ENCODE measurements at regions not wholly inside any gene's neighbourhood (a gene's known extent, or its start where the extent isn't known, plus 50 kb on each side); places are given as distances from the start of the nearest gene placed in this dataset.

DNA sequence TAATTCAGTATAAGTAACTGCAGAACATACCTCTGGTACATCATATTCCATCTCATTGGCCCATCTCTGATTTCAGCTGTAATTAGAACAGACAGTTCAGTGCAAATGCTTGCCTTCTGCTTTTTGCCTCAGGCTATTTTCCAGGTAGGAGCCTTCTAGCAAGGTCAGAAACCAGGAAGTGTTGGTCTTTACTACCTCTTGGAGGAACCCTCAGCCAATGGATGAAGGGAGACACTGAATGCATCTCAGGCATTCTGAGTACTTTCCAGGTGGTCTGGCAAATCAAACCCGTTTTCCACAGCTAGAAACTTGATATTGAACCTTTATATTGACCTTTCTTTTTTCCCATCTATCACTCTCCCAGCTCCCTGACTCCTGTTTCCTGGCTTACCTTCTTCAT, 348.5 kb upstream of the SOX2 start:
- Histone ChIP-seq H3K27me3 (ENCODE audit: control insufficient read depth, insufficient read depth, low read length) (no peaks in the 10 kb centered on the region), H3K9me3 (ENCODE audit: control insufficient read depth in 2 of 3, insufficient read depth in 1 of 3, low read length in 3 of 3) (no peaks in the 10 kb centered on the region), H3K4me1 (ENCODE audit: control insufficient read depth in 2 of 3, insufficient read depth in 2 of 3, low read depth in 1 of 3, low read length in 3 of 3) (no peaks in the 10 kb centered on the region), H3K4me3 (ENCODE audit: low read length in 3 of 3) (no peak overlapping the region), H3K36me3 (ENCODE audit: control insufficient read depth in 2 of 3, insufficient read depth in 3 of 3, low read length in 3 of 3) (no peaks in the 10 kb centered on the region), H3K9ac (ENCODE audit: low read length in 3 of 3) (no peak overlapping the region), H3K27ac (ENCODE audit: low read depth in 2 of 2, low read length in 2 of 2) (no peak overlapping the region)
- DNase-seq: no peak
- TF ChIP-seq, protein P1, sequence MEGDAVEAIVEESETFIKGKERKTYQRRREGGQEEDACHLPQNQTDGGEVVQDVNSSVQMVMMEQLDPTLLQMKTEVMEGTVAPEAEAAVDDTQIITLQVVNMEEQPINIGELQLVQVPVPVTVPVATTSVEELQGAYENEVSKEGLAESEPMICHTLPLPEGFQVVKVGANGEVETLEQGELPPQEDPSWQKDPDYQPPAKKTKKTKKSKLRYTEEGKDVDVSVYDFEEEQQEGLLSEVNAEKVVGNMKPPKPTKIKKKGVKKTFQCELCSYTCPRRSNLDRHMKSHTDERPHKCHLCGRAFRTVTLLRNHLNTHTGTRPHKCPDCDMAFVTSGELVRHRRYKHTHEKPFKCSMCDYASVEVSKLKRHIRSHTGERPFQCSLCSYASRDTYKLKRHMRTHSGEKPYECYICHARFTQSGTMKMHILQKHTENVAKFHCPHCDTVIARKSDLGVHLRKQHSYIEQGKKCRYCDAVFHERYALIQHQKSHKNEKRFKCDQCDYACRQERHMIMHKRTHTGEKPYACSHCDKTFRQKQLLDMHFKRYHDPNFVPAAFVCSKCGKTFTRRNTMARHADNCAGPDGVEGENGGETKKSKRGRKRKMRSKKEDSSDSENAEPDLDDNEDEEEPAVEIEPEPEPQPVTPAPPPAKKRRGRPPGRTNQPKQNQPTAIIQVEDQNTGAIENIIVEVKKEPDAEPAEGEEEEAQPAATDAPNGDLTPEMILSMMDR (IDR thresholded peaks at IDR 0.05; ENCODE audit: borderline replicate concordance, extremely low read depth, insufficient read depth): no peak
- FAIRE-seq: no peak
- intact Hi-C loops (cut with DNase I): no loop called here

DNA sequence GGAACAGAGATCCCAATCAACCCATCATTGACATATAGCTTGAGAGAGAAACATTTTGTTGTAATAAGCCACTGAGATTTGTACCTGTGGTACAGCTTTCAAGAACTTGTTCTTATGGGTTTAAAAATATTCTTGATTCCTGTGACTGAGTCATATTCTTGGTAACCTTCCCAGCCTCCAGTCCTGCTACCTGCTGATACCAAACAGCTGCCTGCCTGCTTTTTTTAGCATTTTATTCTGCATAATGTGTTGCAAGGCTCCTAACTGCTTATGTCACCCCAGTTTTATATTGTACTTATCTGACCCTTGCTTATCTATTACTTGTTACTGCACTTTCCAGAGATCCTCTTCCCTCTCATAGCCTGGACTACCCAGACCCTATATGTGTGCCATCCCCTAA, 349.3 kb upstream of the SOX2 start:
- no peak overlapping the region for H3K9ac ChIP-seq (ENCODE audit: low read length in 3 of 3)
- H3K9me3 ChIP-seq (ENCODE audit: control insufficient read depth in 2 of 3, insufficient read depth in 1 of 3, low read length in 3 of 3): no peaks in the 10 kb centered on the region
- H3K4me1 ChIP-seq (ENCODE audit: control insufficient read depth in 2 of 3, insufficient read depth in 2 of 3, low read depth in 1 of 3, low read length in 3 of 3): no peaks in the 10 kb centered on the region
- no peaks in the 10 kb centered on the region for H3K36me3 ChIP-seq (ENCODE audit: control insufficient read depth in 2 of 3, insufficient read depth in 3 of 3, low read length in 3 of 3)
- H3K4me3 ChIP-seq (ENCODE audit: low read length in 3 of 3): no peak overlapping the region
- DNase-seq: no peak
- TF ChIP-seq, protein P1 (IDR thresholded peaks at IDR 0.05; ENCODE audit: borderline replicate concordance, extremely low read depth, insufficient read depth): no peak
- intact Hi-C loops (cut with DNase I): no loop called here
- H3K27ac ChIP-seq (ENCODE audit: low read depth in 2 of 2, low read length in 2 of 2): no peak overlapping the region
- H3K27me3 ChIP-seq (ENCODE audit: control insufficient read depth, insufficient read depth, low read length): no peaks in the 10 kb centered on the region
- FAIRE-seq: no peak

DNA sequence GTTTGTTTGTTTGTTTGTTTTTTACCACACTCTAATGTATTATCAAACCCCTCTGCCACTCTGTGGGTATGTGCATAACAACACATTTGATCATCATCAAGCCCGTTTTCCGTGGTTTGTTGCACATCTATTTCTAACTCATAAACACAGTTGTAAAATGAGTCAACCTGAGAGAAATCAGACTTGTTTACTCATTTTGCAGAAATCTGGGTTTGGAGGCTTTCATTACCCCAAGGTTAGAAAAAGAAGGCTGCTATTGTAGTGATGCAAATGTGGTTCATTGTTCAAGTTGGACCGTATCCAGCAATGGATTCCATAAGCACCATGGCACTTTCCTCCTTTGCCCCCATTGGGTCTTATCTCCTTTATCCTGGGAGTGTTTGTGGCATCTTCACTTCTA, 353.2 kb upstream of the SOX2 start:
- H3K4me3 ChIP-seq (ENCODE audit: low read length in 3 of 3): no peak overlapping the region
- H3K27ac ChIP-seq (ENCODE audit: low read depth in 2 of 2, low read length in 2 of 2): no peak overlapping the region
- TF ChIP-seq, protein P1 (IDR thresholded peaks at IDR 0.05; ENCODE audit: borderline replicate concordance, extremely low read depth, insufficient read depth): no peak

DNA sequence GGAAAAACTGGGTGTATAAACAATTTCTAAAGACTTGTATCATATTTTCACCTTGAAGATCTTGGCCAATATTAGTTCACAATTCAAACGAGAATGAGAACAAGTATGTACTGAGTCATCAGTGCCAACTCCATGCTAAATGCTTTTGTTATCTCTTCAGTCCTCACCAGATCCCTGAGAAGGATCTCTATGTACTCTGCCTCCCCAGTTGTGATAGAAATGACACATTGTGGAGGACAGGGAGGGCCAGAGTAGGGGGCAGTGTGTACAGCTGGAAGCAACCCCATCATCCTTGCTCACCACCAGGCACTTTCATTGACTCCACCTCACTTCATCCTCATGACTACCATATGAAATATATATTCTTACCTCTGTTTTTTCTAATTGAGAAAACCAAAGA, 353.7 kb upstream of the SOX2 start:
- Histone ChIP-seq H3K27ac (ENCODE audit: low read depth in 2 of 2, low read length in 2 of 2) (no peak overlapping the region), H3K27me3 (ENCODE audit: control insufficient read depth, insufficient read depth, low read length) (no peaks in the 10 kb centered on the region), H3K36me3 (ENCODE audit: control insufficient read depth in 2 of 3, insufficient read depth in 3 of 3, low read length in 3 of 3) (no peaks in the 10 kb centered on the region), H3K9ac (ENCODE audit: low read length in 3 of 3) (no peak overlapping the region), H3K4me1 (ENCODE audit: control insufficient read depth in 2 of 3, insufficient read depth in 2 of 3, low read depth in 1 of 3, low read length in 3 of 3) (no peaks in the 10 kb centered on the region), H3K4me3 (ENCODE audit: low read length in 3 of 3) (no peak overlapping the region), H3K9me3 (ENCODE audit: control insufficient read depth in 2 of 3, insufficient read depth in 1 of 3, low read length in 3 of 3) (no peaks in the 10 kb centered on the region)
- TF ChIP-seq, protein P1 (IDR thresholded peaks at IDR 0.05; ENCODE audit: borderline replicate concordance, extremely low read depth, insufficient read depth): no peak
- FAIRE-seq: no peak
- intact Hi-C loops (cut with DNase I): no loop called here
- DNase-seq: no peak

More for the DNA sequence above, 353.2 kb upstream of the SOX2 start:
- intact Hi-C loops (cut with DNase I): no loop called here
- H3K9me3 ChIP-seq (ENCODE audit: control insufficient read depth in 2 of 3, insufficient read depth in 1 of 3, low read length in 3 of 3): no peaks in the 10 kb centered on the region
- H3K27me3 ChIP-seq (ENCODE audit: control insufficient read depth, insufficient read depth, low read length): no peaks in the 10 kb centered on the region
- H3K9ac ChIP-seq (ENCODE audit: low read length in 3 of 3): no peak overlapping the region
- FAIRE-seq (no peak), DNase-seq (no peak)
- no peaks in the 10 kb centered on the region for H3K36me3 ChIP-seq (ENCODE audit: control insufficient read depth in 2 of 3, insufficient read depth in 3 of 3, low read length in 3 of 3)
- no peaks in the 10 kb centered on the region for H3K4me1 ChIP-seq (ENCODE audit: control insufficient read depth in 2 of 3, insufficient read depth in 2 of 3, low read depth in 1 of 3, low read length in 3 of 3)

All from kidney (tissue), 13 donors.